ENCODE measurements at regions not wholly inside any gene's neighbourhood (a gene's known extent, or its start where the extent isn't known, plus 50 kb on each side); places are given as distances from the start of the nearest gene placed in this dataset.

DNA sequence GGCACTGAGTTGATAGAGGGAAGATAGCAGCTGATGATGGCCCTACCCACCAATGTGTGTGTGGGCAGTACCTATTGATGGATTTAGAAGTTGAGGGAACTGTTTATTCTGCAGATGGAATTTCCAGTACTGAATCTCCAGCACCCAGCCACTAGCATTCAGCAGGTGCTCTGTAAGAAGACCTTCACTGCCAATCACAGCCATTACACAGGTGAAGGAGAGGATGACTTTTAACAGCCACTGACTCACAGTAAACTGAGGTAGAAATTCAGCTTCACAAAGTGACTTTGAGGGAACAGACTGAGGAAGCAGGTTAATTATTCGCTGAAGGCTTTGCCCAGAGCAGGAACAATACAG, 107.8 kb downstream of the GGTLC2 start:
- intact Hi-C loops (cut with DNase I, micrococcal nuclease): loop anchor here (2.0 to 5.0 kb wide), 4 partner anchors 35 to 190 kb away; no protein-coding TSS in a partner anchor
- Mint-ChIP-seq H3K27ac (peak overlapping the region; percentile 91), H3K4me3 (no peak overlapping the region), H3K9me3 (no peaks in the 10 kb centered on the region), H3K4me1 (ENCODE audit: low read depth) (peaks cover 45% of the 10 kb centered on the region), H3K36me3 (ENCODE audit: low read depth) (no peaks in the 10 kb centered on the region), H3K27me3 (no peaks in the 10 kb centered on the region)
- DNase-seq (no peak), ATAC-seq (ENCODE audit: poor library complexity) (no peak)
- peaks cover 51% of the 10 kb centered on the region for H3K4me1 ChIP-seq (ENCODE audit: insufficient read depth, low read length)
- H3K27me3 ChIP-seq (ENCODE audit: control insufficient read depth in 1 of 2, insufficient read depth in 2 of 2, low read length in 2 of 2): no peaks in the 10 kb centered on the region
- ChIA-PET POLR2A (interaction anchor here (0.6 to 2.8 kb wide), 11 partner anchors 12 to 385 kb away, joined by 3 to 24 read pairs (median 6); no protein-coding TSS in a partner anchor), CTCF (interaction anchor here (1.3 to 3.2 kb wide), 7 partner anchors 10 to 190 kb away, joined by 3 to 36 read pairs (median 14); no protein-coding TSS in a partner anchor)
- no peaks in the 10 kb centered on the region for H3K36me3 ChIP-seq (ENCODE audit: insufficient read depth, low read length)
- TF ChIP-seq, protein P1, sequence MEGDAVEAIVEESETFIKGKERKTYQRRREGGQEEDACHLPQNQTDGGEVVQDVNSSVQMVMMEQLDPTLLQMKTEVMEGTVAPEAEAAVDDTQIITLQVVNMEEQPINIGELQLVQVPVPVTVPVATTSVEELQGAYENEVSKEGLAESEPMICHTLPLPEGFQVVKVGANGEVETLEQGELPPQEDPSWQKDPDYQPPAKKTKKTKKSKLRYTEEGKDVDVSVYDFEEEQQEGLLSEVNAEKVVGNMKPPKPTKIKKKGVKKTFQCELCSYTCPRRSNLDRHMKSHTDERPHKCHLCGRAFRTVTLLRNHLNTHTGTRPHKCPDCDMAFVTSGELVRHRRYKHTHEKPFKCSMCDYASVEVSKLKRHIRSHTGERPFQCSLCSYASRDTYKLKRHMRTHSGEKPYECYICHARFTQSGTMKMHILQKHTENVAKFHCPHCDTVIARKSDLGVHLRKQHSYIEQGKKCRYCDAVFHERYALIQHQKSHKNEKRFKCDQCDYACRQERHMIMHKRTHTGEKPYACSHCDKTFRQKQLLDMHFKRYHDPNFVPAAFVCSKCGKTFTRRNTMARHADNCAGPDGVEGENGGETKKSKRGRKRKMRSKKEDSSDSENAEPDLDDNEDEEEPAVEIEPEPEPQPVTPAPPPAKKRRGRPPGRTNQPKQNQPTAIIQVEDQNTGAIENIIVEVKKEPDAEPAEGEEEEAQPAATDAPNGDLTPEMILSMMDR (IDR thresholded peaks at IDR 0.05): no peak
- no peaks in the 10 kb centered on the region for H3K9me3 ChIP-seq (ENCODE audit: control insufficient read depth in 1 of 2, insufficient read depth in 1 of 2, low read length in 2 of 2)
- no peak overlapping the region for H3K4me3 ChIP-seq (ENCODE audit: low read length)
- H3K27ac ChIP-seq (ENCODE audit: low read depth in 1 of 2, low read length in 2 of 2): no peak overlapping the region

DNA sequence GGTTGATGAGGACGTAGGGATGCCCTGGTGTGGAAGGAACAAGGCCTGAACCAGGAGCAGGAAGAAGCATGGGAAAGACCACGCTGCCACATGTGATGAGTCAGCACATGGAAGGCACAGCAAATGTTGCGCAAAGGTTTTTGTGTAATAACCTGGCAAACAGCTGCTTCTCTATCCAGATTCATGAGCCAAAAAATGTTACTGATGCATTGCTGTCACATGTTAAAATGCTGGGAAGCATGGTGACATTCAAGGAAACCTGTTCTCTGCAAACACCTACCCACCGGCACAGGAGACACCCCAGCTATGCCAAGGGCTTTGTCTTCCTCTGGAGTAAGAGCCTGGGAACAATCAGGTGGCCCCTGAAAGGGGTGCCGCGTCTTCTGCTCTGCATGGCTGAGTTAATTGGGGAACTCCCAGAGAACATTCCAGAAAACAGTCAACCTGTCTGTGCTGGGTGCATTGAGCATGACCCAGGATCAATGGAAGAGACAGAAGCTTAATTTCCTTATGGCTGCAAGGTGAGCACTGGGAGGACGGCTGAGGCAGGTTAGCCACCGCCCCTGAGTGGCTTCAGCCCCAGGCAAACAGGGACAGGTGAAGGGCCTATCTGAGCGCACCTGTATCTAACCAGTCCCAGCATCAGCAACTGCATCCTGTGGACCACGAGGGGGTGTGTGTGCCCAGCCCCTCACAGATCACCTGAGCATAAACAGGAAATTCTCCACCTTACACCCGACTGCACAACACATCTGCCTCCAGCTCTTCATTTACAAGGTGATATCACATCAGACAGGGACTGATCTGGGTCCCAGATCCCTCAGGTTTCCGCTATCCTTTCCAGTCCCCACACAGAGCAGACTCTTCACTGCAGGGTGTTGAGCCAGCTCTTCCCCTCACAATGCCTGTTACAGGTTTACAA, 108.4 kb downstream of the GGTLC2 start:
- peak in 11 of 14 experiments; percentile 11 to 84 (median 42) for DNase-seq
- H3K4me3 ChIP-seq (ENCODE audit: low read length): no peak overlapping the region

More for the DNA sequence above, 108.4 kb downstream of the GGTLC2 start:
- intact Hi-C loops (cut with DNase I, micrococcal nuclease): loop anchor here (1.0 to 5.0 kb wide), 5 partner anchors 34 to 189 kb away; no protein-coding TSS in a partner anchor
- POLR2A ChIA-PET: interaction anchor here (0.6 to 2.8 kb wide), 24 partner anchors 11 to 385 kb away, joined by 3 to 24 read pairs (median 5); no protein-coding TSS in a partner anchor
- H3K4me1 ChIP-seq (ENCODE audit: insufficient read depth, low read length): peaks cover 54% of the 10 kb centered on the region
- CTCF ChIA-PET: interaction anchor here (0.7 to 3.2 kb wide), 21 partner anchors 8 to 205 kb away, joined by 3 to 36 read pairs (median 6); no protein-coding TSS in a partner anchor
- Mint-ChIP-seq H3K4me1 (ENCODE audit: low read depth) (peaks cover 48% of the 10 kb centered on the region), H3K4me3 (peak overlapping the region; percentile 62), H3K27me3 (no peaks in the 10 kb centered on the region), H3K36me3 (ENCODE audit: low read depth) (no peaks in the 10 kb centered on the region), H3K27ac (peak overlapping the region; percentile 91), H3K9me3 (no peaks in the 10 kb centered on the region)
- peak; percentile 87 for ATAC-seq (ENCODE audit: poor library complexity)
- no peaks in the 10 kb centered on the region for H3K9me3 ChIP-seq (ENCODE audit: control insufficient read depth in 1 of 2, insufficient read depth in 1 of 2, low read length in 2 of 2)
- TF ChIP-seq, protein P1 (IDR thresholded peaks at IDR 0.05): no peak
- H3K36me3 ChIP-seq (ENCODE audit: insufficient read depth, low read length): no peaks in the 10 kb centered on the region
- no peaks in the 10 kb centered on the region for H3K27me3 ChIP-seq (ENCODE audit: control insufficient read depth in 1 of 2, insufficient read depth in 2 of 2, low read length in 2 of 2)
- H3K27ac ChIP-seq (ENCODE audit: low read depth in 1 of 2, low read length in 2 of 2): peak overlapping the region in 1 of 2 donors; percentile 46
